IMR-90 (cell line): ENCODE measurements at regions not wholly inside any gene's neighbourhood (a gene's known extent, or its start where the extent isn't known, plus 50 kb on each side); places are given as distances from the start of the nearest gene placed in this dataset.

Source experiments
- BHLHE40 ChIP-seq: fragments of 150-350 bp; IDR thresholded peaks from 2 replicates; pipeline ENCODE4 v1.6.1; 2016; ENCODE audit warnings: mild to moderate bottlenecking, low read depth, low read length
- CEBPB ChIP-seq: IDR thresholded peaks from 2 replicates; pipeline ENCODE4 v1.6.1; 2012; ENCODE audit warnings: low read depth, low read length, improper control_type of control experiment
- CHD1 ChIP-seq: IDR thresholded peaks from 2 replicates; pipeline ENCODE4 v1.6.1; 2012; ENCODE audit warnings: low read depth, low read length, improper control_type of control experiment
- FOS ChIP-seq: fragments of 150-350 bp; IDR thresholded peaks from 2 replicates; pipeline ENCODE4 v1.6.1; 2016; ENCODE audit warnings: low read depth, low read length
- MAFK ChIP-seq: IDR thresholded peaks from 2 replicates; pipeline ENCODE4 v1.6.1; 2012; ENCODE audit warnings: low read depth, low read length, improper control_type of control experiment
- MAZ ChIP-seq: IDR thresholded peaks from 2 replicates; pipeline ENCODE4 v1.6.1; 2012; ENCODE audit warnings: low read depth, mild to moderate bottlenecking, low read length, improper control_type of control experiment, moderate library complexity, borderline replicate concordance
- POLR2A ChIP-seq: IDR thresholded peaks from 2 replicates; pipeline ENCODE4 v1.6.1; 2012; ENCODE audit warnings: mild to moderate bottlenecking, low read depth, low read length
- RAD21 ChIP-seq: IDR thresholded peaks from 2 replicates; pipeline ENCODE4 v1.6.1; 2012; ENCODE audit warnings: low read length, improper control_type of control experiment
- SMC3 ChIP-seq: fragments of 150-350 bp; IDR thresholded peaks from 2 replicates; pipeline ENCODE4 v1.6.1; 2016; ENCODE audit warnings: low read depth, mild to moderate bottlenecking, antibody characterized with exemption, low read length, moderate library complexity
- USF2 ChIP-seq: fragments of 150-350 bp; IDR thresholded peaks from 2 replicates; pipeline ENCODE4 v1.6.1; 2017; ENCODE audit warnings: mild to moderate bottlenecking, antibody characterized with exemption, low read length, low read depth
- TF ChIP-seq, protein P1 (sequence below): conservative IDR thresholded peaks from 2 replicates; pipeline ENCODE4 v1.5.1; 2012; ENCODE audit warnings: mild to moderate bottlenecking, low read depth, low read length, improper control_type of control experiment
- TF ChIP-seq, protein P2 (sequence below): fragments of 150-350 bp; IDR thresholded peaks from 2 replicates; pipeline ENCODE4 v1.6.1; 2016; ENCODE audit warnings: low read depth, mild to moderate bottlenecking, low read length, moderate library complexity, borderline replicate concordance

- TF ChIP-seq, protein P1, sequence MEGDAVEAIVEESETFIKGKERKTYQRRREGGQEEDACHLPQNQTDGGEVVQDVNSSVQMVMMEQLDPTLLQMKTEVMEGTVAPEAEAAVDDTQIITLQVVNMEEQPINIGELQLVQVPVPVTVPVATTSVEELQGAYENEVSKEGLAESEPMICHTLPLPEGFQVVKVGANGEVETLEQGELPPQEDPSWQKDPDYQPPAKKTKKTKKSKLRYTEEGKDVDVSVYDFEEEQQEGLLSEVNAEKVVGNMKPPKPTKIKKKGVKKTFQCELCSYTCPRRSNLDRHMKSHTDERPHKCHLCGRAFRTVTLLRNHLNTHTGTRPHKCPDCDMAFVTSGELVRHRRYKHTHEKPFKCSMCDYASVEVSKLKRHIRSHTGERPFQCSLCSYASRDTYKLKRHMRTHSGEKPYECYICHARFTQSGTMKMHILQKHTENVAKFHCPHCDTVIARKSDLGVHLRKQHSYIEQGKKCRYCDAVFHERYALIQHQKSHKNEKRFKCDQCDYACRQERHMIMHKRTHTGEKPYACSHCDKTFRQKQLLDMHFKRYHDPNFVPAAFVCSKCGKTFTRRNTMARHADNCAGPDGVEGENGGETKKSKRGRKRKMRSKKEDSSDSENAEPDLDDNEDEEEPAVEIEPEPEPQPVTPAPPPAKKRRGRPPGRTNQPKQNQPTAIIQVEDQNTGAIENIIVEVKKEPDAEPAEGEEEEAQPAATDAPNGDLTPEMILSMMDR, result no peak
- no peak for TF ChIP-seq POLR2A
- no peak for TF ChIP-seq MAFK
- TF ChIP-seq, protein P2, sequence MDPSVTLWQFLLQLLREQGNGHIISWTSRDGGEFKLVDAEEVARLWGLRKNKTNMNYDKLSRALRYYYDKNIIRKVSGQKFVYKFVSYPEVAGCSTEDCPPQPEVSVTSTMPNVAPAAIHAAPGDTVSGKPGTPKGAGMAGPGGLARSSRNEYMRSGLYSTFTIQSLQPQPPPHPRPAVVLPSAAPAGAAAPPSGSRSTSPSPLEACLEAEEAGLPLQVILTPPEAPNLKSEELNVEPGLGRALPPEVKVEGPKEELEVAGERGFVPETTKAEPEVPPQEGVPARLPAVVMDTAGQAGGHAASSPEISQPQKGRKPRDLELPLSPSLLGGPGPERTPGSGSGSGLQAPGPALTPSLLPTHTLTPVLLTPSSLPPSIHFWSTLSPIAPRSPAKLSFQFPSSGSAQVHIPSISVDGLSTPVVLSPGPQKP, result no peak
- TF ChIP-seq SMC3, result no peak
- no peak for TF ChIP-seq BHLHE40
- TF ChIP-seq CEBPB, result no peak
- no peak for TF ChIP-seq FOS
- no peak for TF ChIP-seq USF2
- no peak for TF ChIP-seq CHD1
- no peak for TF ChIP-seq MAZ
- TF ChIP-seq RAD21, result no peak
Observed at GRCh38 chr1:244151537-244151936, 100.5 kb downstream of the ZBTB18 start.
